ENCODE measurements at regions not wholly inside any gene's neighbourhood (a gene's known extent, or its start where the extent isn't known, plus 50 kb on each side); places are given as distances from the start of the nearest gene placed in this dataset.
"Not testable (repeated sequence)": the region's sequence is repeated elsewhere in the genome, so short reads cannot be mapped to it uniquely, and the experiment has no call there.

DNA sequence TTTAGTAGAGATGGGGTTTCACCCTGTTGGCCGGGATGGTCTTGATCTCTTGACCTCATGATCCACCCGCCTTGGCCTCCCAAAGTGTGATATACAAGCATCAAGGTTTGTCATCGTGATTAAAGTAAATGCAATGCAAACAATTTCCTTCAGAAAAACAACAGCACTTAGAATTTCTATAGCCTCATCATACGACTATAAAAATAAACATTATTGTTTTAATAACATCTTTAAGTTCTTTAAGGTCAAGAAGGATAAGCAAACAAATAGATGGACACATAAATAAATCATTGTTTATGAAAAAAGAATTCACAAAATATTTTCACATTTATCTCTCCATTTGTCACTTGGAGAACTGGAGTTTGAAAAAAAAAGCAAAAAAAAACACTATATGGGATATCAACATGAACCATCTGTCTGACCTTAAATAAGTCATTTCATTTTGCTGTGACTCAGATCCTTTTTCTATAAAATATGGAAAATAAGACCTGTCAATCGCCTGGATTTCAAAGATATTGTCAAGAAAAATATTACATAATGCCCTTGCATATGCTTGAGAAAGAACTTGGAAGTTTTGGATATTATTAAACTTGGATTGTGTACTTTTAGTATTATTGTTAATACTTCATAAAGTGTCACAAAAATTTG lies 642.0 kb upstream of the KCNMB2 start:
- no peak for DNase-seq (ENCODE audit: low read depth in 2 of 2)

DNA sequence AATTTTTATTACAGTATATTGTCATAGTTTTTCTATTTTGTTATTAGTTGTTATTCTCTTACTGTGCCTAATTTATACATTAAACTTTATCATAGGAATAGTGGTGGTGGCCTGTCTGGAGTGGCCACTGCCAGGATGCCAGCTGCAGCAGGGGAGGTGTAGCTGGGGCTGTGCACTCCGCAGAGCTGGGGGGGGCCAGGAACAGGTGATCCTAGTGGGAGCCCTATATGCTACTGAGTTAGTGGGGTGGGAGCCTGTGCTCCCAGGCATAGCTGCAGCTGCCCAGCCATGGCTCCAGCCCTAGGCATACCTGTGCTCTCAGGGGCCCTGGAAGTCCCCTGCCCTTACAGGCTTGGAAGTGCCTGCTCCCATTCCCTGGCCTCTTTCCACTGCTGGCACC lies 638.1 kb upstream of the KCNMB2 start:
- DNase-seq (ENCODE audit: low read depth in 2 of 2) = no peak

DNA sequence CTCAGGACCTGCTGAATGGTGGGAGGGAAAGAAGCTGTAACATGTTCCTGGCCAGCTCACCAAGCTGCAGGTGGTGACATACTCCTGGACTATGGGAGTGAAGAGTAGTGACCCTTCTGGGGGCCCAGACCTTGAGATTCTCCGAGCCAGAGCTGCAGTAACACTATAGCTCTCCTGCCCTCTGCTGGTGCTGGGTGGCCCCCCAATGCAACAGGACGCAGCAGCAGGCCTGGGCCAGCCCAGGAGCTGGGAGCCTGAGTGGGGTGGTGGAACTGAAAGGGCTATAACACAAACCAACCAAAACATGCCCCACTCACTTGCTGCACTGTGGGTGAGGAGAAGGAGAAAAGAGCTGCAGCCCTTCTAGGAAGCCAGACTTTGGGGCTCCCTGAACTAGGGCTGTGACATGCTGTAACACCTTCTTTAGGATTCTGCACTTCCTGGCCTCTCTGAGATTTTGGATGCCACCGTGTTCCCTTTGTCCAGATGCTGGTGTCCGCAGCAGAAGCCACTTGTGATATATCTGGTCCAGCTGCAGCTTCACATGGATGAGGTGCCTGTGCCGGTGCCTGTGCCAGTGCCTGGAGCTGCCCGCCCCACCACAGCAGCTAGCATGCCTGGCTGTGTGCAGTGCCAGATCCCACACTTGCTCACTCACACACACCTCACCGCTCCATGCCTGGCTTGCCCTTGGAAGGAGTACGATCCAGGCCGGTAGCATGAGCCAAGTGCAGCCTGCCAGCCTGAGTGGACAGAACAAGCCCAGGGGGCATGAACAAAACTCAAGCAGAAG lies 636.8 kb upstream of the KCNMB2 start:
- DNase-seq (ENCODE audit: low read depth in 2 of 2) = no peak

DNA sequence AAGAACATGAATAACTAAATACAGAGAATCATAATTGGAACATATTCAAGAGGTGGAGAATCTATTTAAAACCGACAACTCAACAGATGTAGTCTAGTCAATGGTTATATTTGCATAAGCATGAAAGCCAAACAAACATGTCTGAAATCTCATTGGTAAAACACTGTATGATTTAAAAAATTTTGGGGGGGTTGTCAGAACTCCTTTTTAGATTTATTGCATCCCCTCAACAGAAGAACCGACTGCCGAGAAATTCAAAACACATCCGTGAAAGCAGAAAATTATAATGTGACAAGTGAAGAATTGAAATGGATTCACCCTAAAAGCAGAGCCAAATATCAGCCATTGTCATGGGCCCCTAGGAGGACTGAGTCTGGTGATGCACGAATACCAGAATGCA lies 633.4 kb upstream of the KCNMB2 start:
- DNase-seq (ENCODE audit: low read depth in 2 of 2) = no peak

- no peak for DNase-seq (ENCODE audit: low read depth in 2 of 2)
Observed at GRCh38 chr3:177904621-177905020, 631.6 kb upstream of the KCNMB2 start.

- DNase-seq (ENCODE audit: low read depth in 2 of 2) = no peak
Observed at GRCh38 chr3:177905173-177906125, 630.8 kb upstream of the KCNMB2 start.

DNA sequence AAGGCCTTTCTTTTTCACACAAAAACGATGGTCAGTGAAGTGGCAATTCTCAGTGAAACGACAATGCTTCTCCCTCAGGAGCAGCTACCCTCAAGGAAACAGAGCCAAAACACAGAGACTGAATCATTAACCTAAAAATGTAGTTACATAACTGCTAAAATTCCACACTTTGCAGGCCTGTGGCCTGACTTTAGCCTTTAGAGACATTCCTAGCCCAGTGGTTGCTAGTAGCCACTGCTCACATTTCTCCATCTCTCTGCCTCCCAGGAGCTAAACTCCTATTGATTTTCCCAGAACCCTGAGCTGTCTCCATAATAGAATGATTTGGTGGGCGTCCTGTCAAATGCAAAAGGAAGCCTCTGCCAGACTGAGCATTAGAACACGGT lies 630.1 kb upstream of the KCNMB2 start:
- no peak for DNase-seq (ENCODE audit: low read depth in 2 of 2)

DNA sequence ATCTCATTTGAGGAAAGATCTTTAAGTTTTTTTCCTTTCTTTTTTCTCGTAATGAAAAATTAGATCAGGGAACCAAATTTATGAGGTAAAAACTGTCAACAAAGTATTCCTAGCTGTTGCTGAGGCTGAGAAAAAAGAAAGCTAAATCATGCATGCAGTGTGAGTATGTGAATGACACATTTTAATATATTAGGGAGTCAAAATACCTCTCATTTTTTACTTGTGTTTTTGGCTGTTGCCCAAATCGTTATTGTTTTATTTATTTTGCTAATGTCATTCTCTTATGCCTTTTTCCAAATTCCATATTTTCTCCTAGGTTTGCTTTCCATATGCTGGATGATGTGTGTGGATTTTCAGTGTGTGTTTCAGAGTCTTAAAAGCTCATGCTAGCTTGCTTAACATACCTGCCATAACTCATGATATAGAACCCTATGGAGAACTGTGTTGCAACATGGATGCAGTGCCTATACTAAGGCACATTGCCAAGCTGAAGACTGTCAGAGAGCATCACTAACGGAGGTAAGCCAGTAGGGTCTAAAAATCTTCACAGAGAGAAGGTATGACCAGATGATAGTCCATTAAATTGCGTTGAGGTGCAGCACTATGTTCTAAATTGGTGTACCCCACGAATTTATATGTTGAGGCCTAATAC lies 629.5 kb upstream of the KCNMB2 start:
- no peak for DNase-seq (ENCODE audit: low read depth in 2 of 2)

DNA sequence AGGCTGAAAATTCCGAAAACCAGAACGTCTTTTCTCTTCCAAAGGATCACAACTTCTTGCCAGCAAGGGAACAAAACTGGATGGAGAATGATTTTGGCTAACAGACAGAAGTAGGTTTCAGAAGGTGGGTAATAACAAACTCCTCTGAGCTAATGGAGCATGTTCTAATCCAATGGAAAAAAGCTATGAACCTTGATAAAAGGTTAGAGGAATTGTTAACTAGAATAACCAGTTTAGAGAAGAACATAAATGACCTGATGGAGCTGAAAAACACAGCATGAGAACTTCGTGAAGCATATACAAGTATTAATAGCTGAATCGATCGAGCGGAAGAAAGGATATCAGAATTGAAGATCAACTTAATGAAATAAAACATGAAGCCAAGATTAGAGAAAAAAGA lies 626.7 kb upstream of the KCNMB2 start:
- DNase-seq (ENCODE audit: low read depth in 2 of 2) = not testable (repeated sequence)

- no peak for DNase-seq (ENCODE audit: low read depth in 2 of 2)
Observed at GRCh38 chr3:177914224-177914623, 622.0 kb upstream of the KCNMB2 start.

DNA sequence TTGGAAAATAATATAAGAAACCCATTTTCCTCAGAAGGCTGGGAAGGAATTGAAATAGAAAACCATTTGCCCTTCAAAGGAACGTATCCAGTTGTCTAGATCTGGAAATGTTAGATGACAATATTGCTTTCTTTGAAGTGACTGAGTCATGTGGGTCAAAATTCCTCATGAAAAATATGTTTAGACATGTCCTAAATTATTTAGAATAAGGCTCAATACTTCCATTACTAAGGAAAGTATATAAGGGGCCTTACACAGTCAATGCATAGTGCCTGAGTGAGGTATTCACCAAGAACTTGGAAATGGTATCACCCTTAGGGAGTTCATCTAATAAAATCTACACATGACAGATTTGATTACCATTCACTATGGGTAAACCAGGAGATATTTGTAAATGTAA lies 619.8 kb upstream of the KCNMB2 start:
- DNase-seq (ENCODE audit: low read depth in 2 of 2) = no peak

- DNase-seq (ENCODE audit: low read depth in 2 of 2) = no peak
Observed at GRCh38 chr3:177917234-177917861, 618.9 kb upstream of the KCNMB2 start.

DNA sequence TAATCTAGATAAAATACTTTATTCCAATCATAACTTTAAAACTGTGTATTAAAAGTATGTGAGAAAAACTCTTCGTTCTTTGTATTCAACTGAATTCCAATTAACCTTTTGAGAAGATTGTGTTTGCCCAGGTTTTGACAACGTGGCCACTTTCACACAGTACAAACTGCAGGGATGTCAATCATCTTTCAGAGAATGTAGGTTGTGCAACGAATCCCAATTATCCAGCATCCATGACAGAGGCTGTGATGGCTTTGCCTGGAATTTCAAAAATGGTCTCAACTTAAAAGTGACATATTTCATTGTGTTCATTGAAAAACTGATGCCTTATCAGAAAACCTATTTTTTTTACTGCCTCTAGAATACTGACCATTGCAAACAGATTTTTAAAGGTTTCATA lies 615.1 kb upstream of the KCNMB2 start:
- no peak for DNase-seq (ENCODE audit: low read depth in 2 of 2)

DNA sequence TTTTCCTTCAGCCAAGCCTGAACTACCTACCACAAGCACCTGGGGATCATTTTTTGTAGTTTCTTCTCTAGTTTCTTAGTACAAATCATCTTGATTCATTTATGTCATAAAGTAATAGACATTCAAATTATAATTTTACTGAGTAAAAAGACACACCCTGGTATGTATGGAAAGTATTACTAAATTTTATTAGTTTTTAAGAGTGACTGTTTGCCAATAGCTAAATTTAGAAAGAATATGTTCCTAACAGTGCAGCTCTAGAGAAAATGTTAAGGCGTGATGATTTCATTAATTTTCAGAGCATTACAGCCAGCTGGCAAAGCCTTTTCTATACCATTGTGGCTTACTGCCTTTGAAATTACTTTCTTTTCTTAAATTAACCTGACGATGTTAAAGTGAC lies 612.0 kb upstream of the KCNMB2 start:
- DNase-seq (ENCODE audit: low read depth in 2 of 2) = no peak

GRCh38 chr3:177928172-177928873 lies 607.9 kb upstream of the KCNMB2 start:
- DNase-seq (ENCODE audit: low read depth in 2 of 2) = no peak

GRCh38 chr3:177929310-177929709 lies 606.9 kb upstream of the KCNMB2 start:
- DNase-seq (ENCODE audit: low read depth in 2 of 2) = no peak

DNA sequence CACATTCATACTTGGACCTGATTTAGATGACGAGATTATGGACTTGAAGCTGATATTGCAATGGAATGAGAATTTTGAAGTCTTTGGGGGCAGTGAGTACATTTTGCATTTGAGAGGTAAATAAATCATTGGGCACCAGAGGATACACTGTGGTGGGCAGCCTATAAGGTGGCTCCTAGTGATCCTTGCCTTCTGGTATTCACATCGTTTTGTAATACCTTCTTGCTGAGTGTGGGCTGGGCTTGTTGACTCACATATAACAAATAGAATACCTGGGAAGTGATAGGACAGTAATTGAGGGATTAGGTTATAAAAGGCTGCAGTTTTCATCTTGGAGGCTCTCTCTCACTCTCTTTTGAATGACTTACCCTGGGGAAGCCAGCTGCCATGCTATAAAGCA lies 605.5 kb upstream of the KCNMB2 start:
- DNase-seq (ENCODE audit: low read depth in 2 of 2) = no peak

DNA sequence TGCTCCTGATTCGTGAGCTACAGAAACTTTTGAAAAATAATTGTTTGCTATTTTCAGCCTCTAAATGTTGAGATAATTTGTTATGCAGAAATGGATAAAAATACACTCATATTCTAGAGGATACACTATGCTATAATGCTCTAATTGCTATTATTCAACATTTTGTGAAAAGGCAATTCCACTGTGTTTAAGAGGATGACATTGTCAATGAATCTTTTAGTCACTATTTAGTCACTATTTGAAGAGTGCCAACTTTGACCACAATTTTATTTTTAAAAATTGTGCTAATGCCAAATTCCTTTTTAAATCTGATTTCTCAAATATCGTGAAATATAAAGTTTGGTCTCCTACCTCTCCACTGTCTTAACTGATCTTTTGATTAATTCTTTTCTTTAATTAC lies 604.9 kb upstream of the KCNMB2 start:
- no peak for DNase-seq (ENCODE audit: low read depth in 2 of 2)

- DNase-seq (ENCODE audit: low read depth in 2 of 2) = no peak
Observed at GRCh38 chr3:177932346-177932745, 603.9 kb upstream of the KCNMB2 start.

GRCh38 chr3:177932750-177933660 lies 603.2 kb upstream of the KCNMB2 start:
- no peak for DNase-seq (ENCODE audit: low read depth in 2 of 2)

All from stimulated activated CD8-positive, alpha-beta memory T cell treated with anti-CD3 and anti-CD28 coated beads, Interleukin-15, amount 100 ng/mL, for 48 hours (primary cell).